ENCODE measurements at regions not wholly inside any gene's neighbourhood (a gene's known extent, or its start where the extent isn't known, plus 50 kb on each side); places are given as distances from the start of the nearest gene placed in this dataset.

- Histone ChIP-seq H3K27ac (replicated peaks) (no peak overlapping the region), H3K4me3 (replicated peaks; ENCODE audit: insufficient read depth, low read length) (no peak overlapping the region), H3K27me3 (ENCODE audit: insufficient read depth, poor library complexity, severe bottlenecking) (no peaks in the 10 kb centered on the region)
- DNase-seq (ENCODE audit: low read depth in 1 of 2, low spot score in 1 of 2): no peak
- no peak for TF ChIP-seq REST (IDR thresholded peaks at IDR 0.05; ENCODE audit: insufficient replicate concordance, low read depth)
- no peak for TF ChIP-seq GABPA (IDR thresholded peaks at IDR 0.05; ENCODE audit: low read depth)
- no peak for TF ChIP-seq POLR2AphosphoS5 (IDR thresholded peaks at IDR 0.05; ENCODE audit: low read depth)
- no peak for TF ChIP-seq CTCF (IDR thresholded peaks at IDR 0.05; ENCODE audit: insufficient read depth, low read length)
- no peak for TF ChIP-seq SPI1 (IDR thresholded peaks at IDR 0.05; ENCODE audit: borderline replicate concordance, low read depth)
Observed at GRCh38 chr2:191508738-191509137, 169.2 kb upstream of the NABP1 start.

GRCh38 chr2:191512216-191512835 lies 165.6 kb upstream of the NABP1 start:
- H3K27ac ChIP-seq (replicated peaks): no peak overlapping the region
- DNase-seq (ENCODE audit: low read depth in 1 of 2, low spot score in 1 of 2): no peak
- no peak overlapping the region for H3K4me3 ChIP-seq (replicated peaks; ENCODE audit: insufficient read depth, low read length)
- TF ChIP-seq REST (IDR thresholded peaks at IDR 0.05; ENCODE audit: insufficient replicate concordance, low read depth): no peak
- no peaks in the 10 kb centered on the region for H3K27me3 ChIP-seq (ENCODE audit: insufficient read depth, poor library complexity, severe bottlenecking)

- Histone ChIP-seq H3K4me3 (replicated peaks; ENCODE audit: insufficient read depth, low read length) (no peak overlapping the region), H3K27ac (replicated peaks) (no peak overlapping the region), H3K27me3 (ENCODE audit: insufficient read depth, poor library complexity, severe bottlenecking) (no peaks in the 10 kb centered on the region)
- TF ChIP-seq CTCF (IDR thresholded peaks at IDR 0.05; ENCODE audit: insufficient read depth, low read length) (no peak), GABPA (IDR thresholded peaks at IDR 0.05; ENCODE audit: low read depth) (no peak), SPI1 (IDR thresholded peaks at IDR 0.05; ENCODE audit: borderline replicate concordance, low read depth) (no peak), REST (IDR thresholded peaks at IDR 0.05; ENCODE audit: insufficient replicate concordance, low read depth) (no peak), POLR2AphosphoS5 (IDR thresholded peaks at IDR 0.05; ENCODE audit: low read depth) (no peak)
- DNase-seq (ENCODE audit: low read depth in 1 of 2, low spot score in 1 of 2): no peak
Observed at GRCh38 chr2:191512874-191513273, 165.1 kb upstream of the NABP1 start.

Measured in HL-60 (cell line).